ENCODE measurements at regions not wholly inside any gene's neighbourhood (a gene's known extent, or its start where the extent isn't known, plus 50 kb on each side); places are given as distances from the start of the nearest gene placed in this dataset.

DNA sequence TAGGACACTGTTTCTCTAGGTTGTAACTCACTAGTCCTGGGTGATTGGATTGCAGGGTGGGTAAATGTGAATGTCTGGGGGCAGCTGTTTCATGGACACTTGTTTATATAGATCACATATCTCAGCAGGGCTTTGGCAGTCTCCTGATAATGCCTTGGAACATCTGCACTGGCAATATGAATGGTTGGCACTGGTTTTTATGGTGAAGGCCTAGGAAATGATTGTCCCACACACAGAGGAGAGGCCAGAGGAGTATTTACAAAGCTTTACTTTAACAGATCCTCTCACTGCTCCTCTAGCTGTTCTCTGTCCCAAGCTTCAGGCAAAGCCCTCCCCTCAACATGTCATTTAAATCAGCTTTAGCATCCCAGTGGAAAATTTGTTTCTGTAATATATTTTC, 171.3 kb upstream of the STEAP4 start:
- TF ChIP-seq JUND (IDR thresholded peaks at IDR 0.05; ENCODE audit: low read length) (no peak), RAD21 (IDR thresholded peaks at IDR 0.05 in 1 of 2, conservative IDR thresholded peaks at IDR 0.05 in 1 of 2; ENCODE audit: low read depth in 2 of 2, low read length in 2 of 2) (no peak), TAF1 (IDR thresholded peaks at IDR 0.05; ENCODE audit: low read depth, low read length) (no peak), EZH2 (IDR thresholded peaks at IDR 0.05; ENCODE audit: low read depth, low read length, severe bottlenecking) (no peak), POLR2AphosphoS5 (IDR thresholded peaks at IDR 0.05; ENCODE audit: low read depth, low read length) (no peak), ZNF274 (IDR thresholded peaks at IDR 0.05; ENCODE audit: borderline replicate concordance, extremely low read depth, low read length) (no peak), CREB1 (IDR thresholded peaks at IDR 0.05) (no peak), RXRA (IDR thresholded peaks at IDR 0.05; ENCODE audit: insufficient read depth, low read depth, low read length) (no peak)
- TF ChIP-seq, protein P1, sequence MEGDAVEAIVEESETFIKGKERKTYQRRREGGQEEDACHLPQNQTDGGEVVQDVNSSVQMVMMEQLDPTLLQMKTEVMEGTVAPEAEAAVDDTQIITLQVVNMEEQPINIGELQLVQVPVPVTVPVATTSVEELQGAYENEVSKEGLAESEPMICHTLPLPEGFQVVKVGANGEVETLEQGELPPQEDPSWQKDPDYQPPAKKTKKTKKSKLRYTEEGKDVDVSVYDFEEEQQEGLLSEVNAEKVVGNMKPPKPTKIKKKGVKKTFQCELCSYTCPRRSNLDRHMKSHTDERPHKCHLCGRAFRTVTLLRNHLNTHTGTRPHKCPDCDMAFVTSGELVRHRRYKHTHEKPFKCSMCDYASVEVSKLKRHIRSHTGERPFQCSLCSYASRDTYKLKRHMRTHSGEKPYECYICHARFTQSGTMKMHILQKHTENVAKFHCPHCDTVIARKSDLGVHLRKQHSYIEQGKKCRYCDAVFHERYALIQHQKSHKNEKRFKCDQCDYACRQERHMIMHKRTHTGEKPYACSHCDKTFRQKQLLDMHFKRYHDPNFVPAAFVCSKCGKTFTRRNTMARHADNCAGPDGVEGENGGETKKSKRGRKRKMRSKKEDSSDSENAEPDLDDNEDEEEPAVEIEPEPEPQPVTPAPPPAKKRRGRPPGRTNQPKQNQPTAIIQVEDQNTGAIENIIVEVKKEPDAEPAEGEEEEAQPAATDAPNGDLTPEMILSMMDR (IDR thresholded peaks at IDR 0.05; ENCODE audit: control extremely low read depth in 1 of 3, insufficient read depth in 1 of 3, low read depth in 1 of 3, low read length in 3 of 3) = no peak
